GM12891 (cell line): ENCODE measurements at regions not wholly inside any gene's neighbourhood (a gene's known extent, or its start where the extent isn't known, plus 50 kb on each side); places are given as distances from the start of the nearest gene placed in this dataset.

Experiments used
- DNase-seq: peaks from one replicate; pipeline ENCODE4 v3.0.0; 2011; ENCODE audit warnings: low spot score; ENCODE audit not compliant: insufficient read length
- FAIRE-seq: peaks from 2 replicates; lab custom pipeline; 2011; peaks lifted over from hg19 to GRCh38; lab: Jason Lieb, UNC
- PAX5 ChIP-seq: IDR thresholded peaks from 2 replicates; pipeline ENCODE4 v1.6.1; 2011; ENCODE audit warnings: low read length, moderate library complexity, mild to moderate bottlenecking; ENCODE audit not compliant: insufficient read depth, severe bottlenecking
- POLR2A ChIP-seq: IDR thresholded peaks from 2 replicates; pipeline ENCODE4 v1.6.1; 2011; ENCODE audit warnings: low read depth, low read length, control low read depth
- POLR2AphosphoS5 ChIP-seq: IDR thresholded peaks from 2 replicates; pipeline ENCODE4 v1.6.1; 2011; ENCODE audit warnings: low read depth, low read length, control low read depth
- POU2F2 ChIP-seq: IDR thresholded peaks from 2 replicates; pipeline ENCODE4 v1.6.1; 2011; ENCODE audit warnings: low read depth, mild to moderate bottlenecking, control low read depth, low read length, moderate library complexity
- SPI1 ChIP-seq: IDR thresholded peaks from 2 replicates; pipeline ENCODE4 v1.6.1; 2011; ENCODE audit warnings: low read depth, low read length, control low read depth
- TAF1 ChIP-seq: IDR thresholded peaks from 2 replicates; pipeline ENCODE4 v1.6.1; 2011; ENCODE audit warnings: low read depth, low read length, control low read depth

DNA sequence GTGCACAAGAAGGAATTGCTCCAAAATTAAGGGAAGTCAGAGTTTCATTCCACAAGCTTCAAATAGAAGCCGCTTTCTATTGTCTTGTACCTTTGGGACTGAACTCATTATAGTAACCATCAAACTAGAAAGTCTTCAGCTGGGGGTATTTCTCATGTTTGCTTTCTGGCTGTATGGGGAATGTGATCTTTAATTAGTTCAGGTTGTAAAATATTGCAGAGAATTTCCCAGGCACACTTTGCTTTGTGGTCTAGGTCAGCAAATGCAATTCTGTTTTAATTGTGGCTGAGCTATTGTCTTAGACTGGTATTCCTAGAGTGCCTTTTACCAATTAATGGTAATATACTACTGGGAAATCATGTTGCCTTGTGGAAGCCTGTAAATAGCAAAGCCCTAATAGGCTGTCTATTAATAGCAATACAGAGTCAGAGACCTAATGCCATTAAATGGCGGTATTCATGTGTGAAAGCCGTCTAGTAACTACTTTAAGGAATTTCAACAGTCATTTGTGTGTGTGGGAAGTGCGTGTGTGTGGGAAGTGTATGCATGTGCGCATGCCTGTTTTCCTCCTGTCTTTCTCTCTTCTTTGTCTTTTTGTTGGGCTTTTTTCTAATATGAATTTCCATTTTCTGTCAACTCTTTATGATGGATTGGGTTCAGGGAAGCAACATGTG, 276.6 kb downstream of the FAT3 start:
- TF ChIP-seq POLR2A, result no peak
- no peak for TF ChIP-seq POU2F2
- no peak for TF ChIP-seq SPI1
- TF ChIP-seq POLR2AphosphoS5, result no peak
- TF ChIP-seq TAF1, result no peak
- TF ChIP-seq PAX5, result no peak
- FAIRE-seq (no peak), DNase-seq (no peak)

DNA sequence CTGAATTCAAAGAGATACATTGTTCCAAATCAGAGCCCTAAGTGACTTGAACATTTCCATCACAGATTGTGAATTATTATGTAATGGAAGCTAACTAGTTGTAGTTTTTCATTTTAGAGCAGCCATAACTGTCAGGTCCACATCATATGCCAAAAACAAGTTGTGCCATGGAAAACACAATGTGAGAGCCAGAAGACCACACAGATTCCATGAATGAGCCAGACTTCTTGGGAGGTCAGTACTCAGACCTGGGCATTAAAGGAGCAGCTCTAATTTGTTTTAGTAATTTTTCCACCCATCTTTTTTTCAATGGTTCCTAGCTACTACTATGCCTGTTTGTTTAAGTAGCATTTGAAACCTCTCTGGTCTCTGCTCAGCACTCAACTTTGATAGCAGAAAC, 279.4 kb downstream of the FAT3 start:
- no peak for DNase-seq
- TF ChIP-seq TAF1, result no peak
- TF ChIP-seq SPI1, result no peak
- TF ChIP-seq POLR2AphosphoS5, result no peak
- no peak for TF ChIP-seq POLR2A
- no peak for TF ChIP-seq PAX5
- no peak for TF ChIP-seq POU2F2
- no peak for FAIRE-seq

DNA sequence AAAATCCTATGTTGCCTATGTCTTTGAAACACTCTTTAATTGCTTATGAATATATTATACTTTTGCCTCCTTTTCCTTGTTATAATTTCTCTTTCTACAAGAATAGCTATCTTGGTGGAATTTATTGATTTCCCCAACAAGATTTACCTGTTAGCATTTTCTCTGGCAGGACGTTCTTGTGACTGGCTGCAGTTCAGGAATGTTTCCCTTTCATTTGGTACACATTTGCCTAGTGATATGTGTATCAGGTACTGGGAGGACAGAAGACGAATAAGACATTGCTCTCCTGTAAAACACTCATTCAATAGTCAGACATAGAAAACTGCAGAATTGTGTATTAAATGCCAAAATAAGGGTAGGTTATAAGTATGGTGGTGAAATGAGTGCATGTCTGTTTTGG, 279.9 kb downstream of the FAT3 start:
- FAIRE-seq (no peak), DNase-seq (no peak)
- no peak for TF ChIP-seq POLR2AphosphoS5
- TF ChIP-seq POU2F2, result no peak
- TF ChIP-seq PAX5, result no peak
- TF ChIP-seq TAF1, result no peak
- TF ChIP-seq POLR2A, result no peak
- TF ChIP-seq SPI1, result no peak

DNA sequence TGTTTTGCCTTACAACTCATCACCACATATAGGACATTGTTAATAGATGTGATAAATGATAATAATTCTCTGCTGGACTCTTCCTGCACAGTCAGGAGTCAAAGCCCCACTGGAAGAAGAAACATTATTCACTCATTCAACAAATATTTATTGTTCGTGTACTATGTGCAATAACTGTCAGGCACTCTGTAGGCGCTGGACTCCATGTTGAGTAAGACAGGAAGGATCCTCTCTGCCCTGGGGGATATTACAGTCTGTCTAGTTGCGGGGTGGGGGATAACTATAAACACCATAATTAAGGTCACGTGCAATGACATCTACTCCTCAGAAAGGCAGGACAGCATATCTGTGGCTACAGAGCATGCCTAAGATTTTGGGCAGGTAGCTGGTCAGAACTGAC, 281.1 kb downstream of the FAT3 start:
- no peak for DNase-seq
- no peak for FAIRE-seq
- TF ChIP-seq TAF1 (no peak), POLR2AphosphoS5 (no peak), SPI1 (no peak)

- DNase-seq (no peak), FAIRE-seq (no peak)
- TF ChIP-seq POLR2A, result no peak
- no peak for TF ChIP-seq TAF1
- no peak for TF ChIP-seq PAX5
- TF ChIP-seq POU2F2, result no peak
- TF ChIP-seq SPI1, result no peak
- TF ChIP-seq POLR2AphosphoS5, result no peak
Measured at GRCh38 chr11:92506809-92507336, 282.3 kb downstream of the FAT3 start.

DNA sequence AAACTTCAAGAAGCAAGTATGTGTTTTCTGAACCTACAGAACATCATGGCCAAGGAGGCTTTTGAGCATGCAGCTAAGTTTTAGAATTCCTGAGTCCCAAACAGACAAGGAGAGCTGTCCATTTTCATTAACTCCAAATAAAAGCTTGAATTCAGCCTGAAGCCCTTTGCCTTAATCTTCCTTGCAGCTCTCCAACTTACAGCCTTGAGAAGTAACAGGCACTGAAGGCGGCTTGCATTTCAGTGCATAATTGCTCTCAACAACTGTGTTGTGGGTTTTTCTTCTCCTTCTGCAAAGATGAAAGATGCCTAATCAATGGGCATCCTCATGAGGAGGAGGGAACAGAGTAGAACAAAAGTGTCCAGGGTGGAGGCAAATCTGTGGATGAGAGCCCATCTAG, 286.0 kb downstream of the FAT3 start:
- FAIRE-seq (no peak), DNase-seq (no peak)
- TF ChIP-seq TAF1, result no peak
- TF ChIP-seq POLR2AphosphoS5, result no peak
- TF ChIP-seq SPI1, result no peak
- no peak for TF ChIP-seq POU2F2

DNA sequence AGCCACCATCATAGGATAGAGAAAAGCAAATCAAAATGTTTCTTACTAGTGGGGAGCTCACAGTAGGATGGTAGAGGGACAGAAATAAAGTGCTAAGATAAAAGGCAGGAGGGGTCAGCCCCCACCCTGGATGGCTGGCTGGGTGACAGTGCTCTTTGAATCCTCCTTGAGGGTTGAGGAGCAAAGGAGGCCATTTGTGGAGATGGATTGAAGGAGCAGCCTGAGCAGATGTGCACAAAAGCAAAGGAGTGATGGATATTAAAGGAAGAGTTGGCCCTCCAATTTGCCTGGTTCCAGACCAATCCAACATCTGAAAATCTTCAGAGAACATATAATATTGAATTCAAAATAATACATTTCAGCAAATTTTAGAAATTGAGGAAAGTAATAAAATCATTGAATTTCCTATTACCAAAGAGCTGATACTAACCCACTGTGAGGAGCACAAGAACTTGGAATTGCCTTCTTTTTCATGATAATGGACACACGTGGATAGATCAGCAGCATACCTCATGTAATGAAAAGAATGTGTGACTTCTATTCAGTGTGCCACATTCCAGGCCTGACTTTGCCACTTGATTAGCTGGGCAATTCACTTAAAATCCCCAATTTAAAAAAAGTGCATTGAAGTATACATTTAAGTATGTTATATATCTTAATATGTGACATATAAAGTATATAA, 287.0 kb downstream of the FAT3 start:
- FAIRE-seq (no peak), DNase-seq (no peak)
- no peak for TF ChIP-seq POU2F2

- FAIRE-seq, result no peak
- TF ChIP-seq PAX5 (no peak), POLR2AphosphoS5 (no peak), POU2F2 (no peak), POLR2A (no peak)
- DNase-seq, result no peak
Measured at GRCh38 chr11:92512204-92512569, 287.6 kb downstream of the FAT3 start.

- no peak for DNase-seq
- FAIRE-seq, result no peak
- TF ChIP-seq POLR2AphosphoS5 (no peak), TAF1 (no peak), POU2F2 (no peak), POLR2A (no peak), PAX5 (no peak)
Measured at GRCh38 chr11:92523611-92524010, 299.0 kb downstream of the FAT3 start.

- FAIRE-seq (no peak), DNase-seq (no peak)
- TF ChIP-seq POLR2AphosphoS5, result no peak
- no peak for TF ChIP-seq POLR2A
- TF ChIP-seq SPI1, result no peak
- TF ChIP-seq POU2F2, result no peak
- TF ChIP-seq PAX5, result no peak
- TF ChIP-seq TAF1, result no peak
Measured at GRCh38 chr11:92524542-92524941, 299.9 kb downstream of the FAT3 start.
